Fibroblast of peridontal ligament (primary cell): ENCODE measurements at regions not wholly inside any gene's neighbourhood (a gene's known extent, or its start where the extent isn't known, plus 50 kb on each side); places are given as distances from the start of the nearest gene placed in this dataset.
A peak's percentile ranks its signal among the peaks of the same experiment; 100 is the strongest.
"Not testable (repeated sequence)": the region's sequence is repeated elsewhere in the genome, so short reads cannot be mapped to it uniquely, and the experiment has no call there.

Source experiments
- DNase-seq: peaks from one replicate; pipeline ENCODE4 v3.0.0-alpha.2; 2010; ENCODE audit errors: extremely low read depth

DNA sequence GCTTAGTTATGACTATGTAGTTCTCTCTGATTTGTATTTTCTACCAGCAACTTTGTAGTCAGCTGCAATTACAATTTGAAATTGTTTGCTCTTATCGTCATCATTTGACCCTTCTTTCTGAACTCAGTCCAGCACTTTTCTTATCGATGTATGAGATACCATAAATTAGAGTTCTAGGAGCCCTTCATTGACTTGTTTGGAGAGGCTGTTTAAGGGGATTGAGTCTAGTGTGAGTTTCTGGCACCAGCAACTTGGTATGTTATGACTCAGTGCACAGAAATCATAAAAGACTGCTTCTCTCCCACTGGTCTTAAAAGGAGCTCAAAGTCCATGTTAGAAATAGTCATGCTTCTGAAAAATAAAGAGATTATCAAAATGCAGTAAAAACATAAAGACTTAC is 190.3 kb downstream of the TENT5A start:
- peak; percentile 83 for DNase-seq

GRCh38 chr6:81561731-81562130 is 190.8 kb downstream of the TENT5A start:
- no peak for DNase-seq

- peak; percentile 6 for DNase-seq
Measured at GRCh38 chr6:81561071-81561564, 191.4 kb downstream of the TENT5A start.

GRCh38 chr6:81557811-81558210 is 194.7 kb downstream of the TENT5A start:
- no peak for DNase-seq

- peak; percentile 27 for DNase-seq
Measured at GRCh38 chr6:81556551-81556950, 195.9 kb downstream of the TENT5A start.

DNA sequence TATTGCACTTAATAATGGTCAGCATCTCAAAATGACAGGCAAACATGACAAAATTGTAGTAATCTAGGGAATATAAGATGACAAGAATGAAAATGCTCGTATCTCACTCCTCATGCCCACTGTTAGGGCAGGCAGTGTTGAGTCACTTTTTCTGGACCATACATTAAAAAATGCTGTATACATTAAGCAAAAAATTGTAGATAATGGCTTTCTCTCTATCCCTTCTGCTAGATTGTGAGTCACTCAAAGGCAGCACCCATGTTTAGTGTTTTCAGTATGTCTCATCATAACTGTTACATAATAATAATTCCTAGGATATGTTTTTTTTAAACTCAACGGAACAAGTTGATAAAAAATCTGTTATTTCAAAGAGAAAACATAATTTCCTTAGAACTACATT is 199.3 kb downstream of the TENT5A start:
- DNase-seq: peak; percentile 38

- no peak for DNase-seq
Measured at GRCh38 chr6:81552644-81553043, 199.8 kb downstream of the TENT5A start.

DNA sequence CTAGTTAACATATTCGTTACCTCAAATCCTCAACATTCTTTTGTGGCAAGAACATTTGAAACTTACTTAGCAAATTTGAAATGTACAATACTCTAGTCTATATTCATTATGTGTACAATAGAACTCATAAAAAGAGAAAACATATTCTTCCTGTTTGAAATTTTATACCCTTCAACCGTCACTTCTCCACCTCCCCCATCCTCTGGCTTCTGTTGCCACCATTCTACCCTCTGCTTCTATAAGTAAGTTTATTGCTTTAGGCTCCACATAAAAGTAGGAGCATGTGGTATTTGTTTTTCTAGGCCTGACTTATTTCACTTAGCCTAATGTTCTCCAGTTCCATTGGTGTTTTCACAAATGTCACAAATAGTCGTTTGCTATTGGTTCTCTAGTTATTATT is 205.3 kb downstream of the TENT5A start:
- DNase-seq: no peak

- no peak for DNase-seq
Measured at GRCh38 chr6:81534934-81535465, 217.5 kb downstream of the TENT5A start.

- peak; percentile 45 for DNase-seq
Measured at GRCh38 chr6:81531869-81532561, 220.5 kb downstream of the TENT5A start.

DNA sequence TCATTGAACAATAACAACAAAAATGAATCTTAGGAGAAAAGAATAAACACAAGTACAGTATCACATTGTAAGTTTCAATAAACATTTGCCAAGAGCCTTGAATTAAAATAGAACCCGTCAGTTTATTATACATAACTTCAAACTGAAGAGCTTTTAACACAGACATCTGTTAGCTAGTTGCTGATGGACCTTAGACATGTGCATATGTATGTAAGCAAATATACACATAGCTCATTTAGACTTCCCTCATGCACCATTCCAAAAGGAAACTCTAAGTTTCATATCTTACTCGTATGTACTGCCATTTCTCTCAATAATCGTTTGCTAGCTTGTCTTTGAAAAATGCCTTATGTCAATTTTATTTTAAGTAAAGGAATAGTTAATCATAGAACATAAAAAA is 235.0 kb downstream of the TENT5A start:
- DNase-seq: no peak

DNA sequence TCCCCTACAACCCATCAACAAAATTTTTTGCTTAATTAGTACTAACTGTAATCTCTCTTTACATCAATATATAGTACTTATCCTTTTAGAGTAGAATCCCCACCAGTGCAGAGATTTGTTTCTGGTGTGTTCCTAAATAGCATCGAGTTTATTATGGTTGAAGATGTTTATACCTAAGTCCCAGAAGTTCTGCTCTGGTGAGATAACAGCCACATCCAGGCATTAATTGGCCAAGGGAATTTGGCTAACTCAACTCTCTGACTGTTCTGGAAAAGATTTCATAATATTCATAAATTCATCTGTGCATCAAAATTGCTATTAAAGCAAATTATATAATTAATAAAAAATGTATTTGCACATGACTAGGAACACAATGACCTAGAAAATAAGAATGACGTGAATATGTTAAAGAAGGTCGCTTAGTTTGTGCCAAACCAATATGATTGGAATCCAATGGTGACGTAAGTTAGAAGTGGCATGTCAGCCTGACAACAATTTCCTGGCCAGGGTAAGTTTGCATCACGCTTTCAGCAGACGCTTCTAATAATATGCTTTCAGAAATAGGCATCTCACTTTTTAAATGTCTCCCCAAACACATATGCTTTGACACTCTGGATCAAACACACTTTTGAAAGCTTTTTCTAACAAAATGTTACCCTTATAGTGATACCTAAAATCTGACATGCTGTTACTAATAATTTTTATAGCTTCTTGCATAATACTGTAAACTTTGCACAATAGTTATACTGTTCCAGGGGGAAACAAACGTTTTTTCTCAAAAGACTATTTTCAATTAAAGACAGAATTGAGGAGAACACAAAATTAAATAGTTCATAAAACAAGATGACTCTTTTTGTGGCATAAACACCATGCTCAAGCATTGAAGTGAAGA is 236.7 kb downstream of the TENT5A start:
- DNase-seq: no peak

- not testable (repeated sequence) for DNase-seq
Measured at GRCh38 chr6:81514195-81514594, 238.3 kb downstream of the TENT5A start.

- peak; percentile 55 for DNase-seq
Measured at GRCh38 chr6:81511423-81511822, 241.1 kb downstream of the TENT5A start.

- no peak for DNase-seq
Measured at GRCh38 chr6:81495999-81496398, 256.5 kb downstream of the TENT5A start.

GRCh38 chr6:81491454-81492101 is 260.9 kb downstream of the TENT5A start:
- DNase-seq: no peak

DNA sequence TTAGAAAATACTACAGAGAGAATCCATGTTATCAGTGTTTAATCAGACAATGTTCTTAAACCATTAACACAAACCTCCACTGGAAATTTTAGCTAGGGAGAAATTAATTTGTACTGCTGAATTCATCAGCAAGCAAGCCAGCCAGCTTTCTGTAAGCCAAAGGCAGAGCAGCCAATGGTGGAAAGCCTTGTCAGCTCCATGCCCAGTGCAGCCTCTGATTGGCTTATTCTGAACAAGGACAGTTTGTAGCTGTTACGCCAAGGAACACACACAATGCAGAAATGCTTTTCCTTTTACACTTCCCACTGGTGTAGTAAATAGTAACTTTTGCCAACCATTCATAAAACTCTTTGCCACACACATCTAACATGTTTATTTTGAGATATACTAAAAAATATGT is 265.0 kb downstream of the TENT5A start:
- DNase-seq: peak; percentile 74

DNA sequence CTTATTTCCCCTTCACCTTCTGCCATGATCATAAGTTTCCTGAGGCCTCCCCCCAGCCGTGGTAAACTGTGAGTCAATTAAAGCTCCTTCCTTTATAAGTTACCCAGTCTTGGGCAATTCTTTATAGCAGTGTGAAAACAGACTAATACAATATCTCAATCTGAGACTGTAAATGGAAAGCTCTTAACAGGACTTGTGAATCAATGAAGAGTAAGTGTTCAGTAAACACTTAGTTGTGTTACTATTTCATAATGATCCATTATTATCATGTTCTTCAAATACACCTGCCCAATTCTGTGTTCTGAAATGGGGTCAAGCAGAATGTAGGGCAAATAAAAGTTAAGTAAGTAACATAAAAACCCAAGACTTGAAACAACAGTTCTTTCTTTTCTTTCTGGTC is 266.2 kb downstream of the TENT5A start:
- no peak for DNase-seq

- DNase-seq: no peak
Measured at GRCh38 chr6:81485395-81485794, 267.1 kb downstream of the TENT5A start.

DNA sequence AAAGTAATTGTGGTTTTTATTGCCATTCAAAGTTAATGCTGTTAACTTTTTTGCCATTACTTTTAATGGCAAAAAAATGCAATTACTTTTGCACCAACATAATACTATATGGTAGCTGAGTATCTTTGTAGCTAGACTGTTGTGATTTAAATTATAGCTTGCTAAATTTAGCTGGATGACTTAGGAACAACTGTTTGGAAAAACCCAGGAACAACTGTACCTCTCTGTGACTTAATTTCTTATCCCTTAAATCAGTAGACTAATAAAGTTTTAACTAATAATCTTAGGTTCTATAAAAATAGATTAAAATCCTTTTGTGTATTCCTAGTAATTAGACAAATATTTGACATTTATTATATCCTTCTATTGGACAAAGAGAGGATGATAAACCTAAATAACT is 268.2 kb downstream of the TENT5A start:
- DNase-seq: no peak

GRCh38 chr6:81480139-81480538 is 272.3 kb downstream of the TENT5A start:
- no peak for DNase-seq

DNA sequence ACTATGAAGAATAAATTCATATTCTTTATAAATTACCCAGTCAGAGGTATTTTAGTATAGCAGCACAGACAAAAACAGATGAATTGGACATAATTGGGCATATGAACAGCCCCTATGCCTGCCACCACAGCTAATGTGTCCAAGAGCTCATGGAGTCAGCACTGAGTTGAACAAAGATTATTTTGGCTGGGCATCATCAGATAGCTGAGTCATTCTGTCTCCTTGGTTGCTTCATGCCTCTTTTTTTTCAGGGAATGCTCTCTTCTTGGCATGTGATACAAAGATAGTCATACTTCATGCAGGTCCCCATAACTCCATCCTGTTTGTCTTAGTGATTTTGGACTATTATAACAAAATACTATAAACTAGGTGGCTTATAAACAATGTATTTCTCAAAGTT is 275.6 kb downstream of the TENT5A start:
- DNase-seq: peak; percentile 82
